HG02759 (cell line): ENCODE measurements at regions not wholly inside any gene's neighbourhood (a gene's known extent, or its start where the extent isn't known, plus 50 kb on each side); places are given as distances from the start of the nearest gene placed in this dataset.

Experiments used
- ATAC-seq: cut with Tn5 transposase; IDR thresholded peaks from one replicate; pipeline ENCODE4 v1.9.1; 2021; ENCODE audit warnings: mild to moderate bottlenecking, moderate library complexity; ENCODE audit not compliant: unreplicated experiment

DNA sequence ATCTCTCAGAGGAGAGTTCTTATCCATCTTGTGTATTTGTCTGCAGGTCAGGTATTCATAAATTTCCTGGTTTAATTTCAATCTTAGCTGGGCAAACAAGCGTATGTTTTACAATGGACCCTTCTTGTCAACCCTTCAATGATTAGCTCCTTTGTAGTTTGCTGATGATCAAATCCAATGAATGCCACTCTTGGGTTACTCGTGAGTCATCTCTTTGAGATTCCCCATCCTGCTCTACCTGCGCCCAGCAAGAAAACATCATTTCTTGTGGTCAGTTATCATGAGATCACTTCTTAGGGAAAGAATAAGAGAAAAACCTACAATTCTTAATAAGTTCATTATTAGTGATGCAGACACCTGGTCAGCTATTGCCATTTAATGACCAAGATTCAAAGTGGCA lies 572.3 kb upstream of the PKN2 start:
- no peak for ATAC-seq

DNA sequence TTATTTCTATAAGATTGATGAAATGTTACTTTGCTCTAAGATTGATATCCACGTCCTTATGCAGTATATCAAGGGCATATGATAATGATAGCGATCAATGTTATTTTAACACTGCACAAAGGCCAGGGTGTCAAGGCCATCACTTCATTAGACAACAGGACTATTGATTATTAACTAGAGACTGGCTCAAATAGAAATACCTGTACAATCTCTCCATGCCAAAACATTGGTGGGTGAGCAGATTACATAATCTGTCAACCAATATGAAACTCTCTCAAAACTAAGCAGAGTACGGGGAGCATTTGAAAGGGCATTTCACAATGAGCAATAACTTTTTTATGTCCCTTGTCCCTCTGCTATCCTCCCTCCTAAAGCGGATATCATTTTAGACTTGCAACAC lies 566.5 kb upstream of the PKN2 start:
- ATAC-seq: no peak

DNA sequence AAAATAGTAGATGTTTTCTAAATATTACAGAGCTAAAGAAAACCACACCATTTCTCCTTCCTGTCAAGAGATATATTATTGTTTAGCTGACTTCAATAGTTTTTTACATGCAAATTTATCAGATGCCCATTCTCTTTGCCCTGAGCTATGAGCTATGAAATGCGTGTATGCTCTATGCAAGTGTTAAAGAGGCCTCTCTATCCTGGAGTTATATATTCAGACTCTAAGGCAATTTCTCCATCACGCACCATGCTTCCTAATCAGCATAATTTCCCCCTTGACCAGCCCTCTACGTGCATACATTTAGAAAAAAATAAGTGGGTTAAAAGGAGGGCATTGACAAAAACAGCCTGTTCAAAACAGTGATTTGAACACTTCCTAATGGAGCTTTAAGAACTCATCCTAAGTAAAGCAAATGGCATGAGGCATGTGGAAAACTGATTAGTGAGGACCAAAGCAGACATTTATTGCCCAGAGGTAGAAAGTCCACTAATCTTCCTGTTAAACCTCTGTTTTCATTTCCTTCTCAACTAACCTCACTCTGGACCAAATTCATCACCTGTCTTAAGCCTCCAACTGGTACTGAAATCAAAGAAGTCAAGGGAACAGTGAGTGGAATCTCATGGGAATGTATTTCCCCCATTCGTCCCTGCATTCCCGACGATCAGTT lies 565.8 kb upstream of the PKN2 start:
- no peak for ATAC-seq

DNA sequence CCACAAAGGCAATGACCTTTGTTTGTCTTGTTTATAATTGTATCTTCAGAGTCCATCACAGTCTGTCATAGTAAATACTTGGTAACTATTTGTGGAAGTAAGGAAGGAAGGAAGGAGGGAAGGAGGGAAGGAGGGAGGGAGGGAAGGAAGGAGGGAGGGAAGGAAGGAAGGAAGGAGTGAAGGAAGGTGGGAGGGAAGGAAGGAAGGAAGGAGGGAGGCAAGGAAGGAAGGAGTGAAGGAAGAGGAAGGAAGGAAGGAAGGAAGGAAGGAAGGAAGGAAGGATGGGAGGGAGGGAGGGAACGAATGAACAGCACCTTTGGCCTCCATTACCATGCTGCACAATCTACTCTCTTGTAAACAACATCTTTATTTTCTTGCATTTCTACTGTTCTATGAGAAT lies 559.5 kb upstream of the PKN2 start:
- ATAC-seq: no peak

DNA sequence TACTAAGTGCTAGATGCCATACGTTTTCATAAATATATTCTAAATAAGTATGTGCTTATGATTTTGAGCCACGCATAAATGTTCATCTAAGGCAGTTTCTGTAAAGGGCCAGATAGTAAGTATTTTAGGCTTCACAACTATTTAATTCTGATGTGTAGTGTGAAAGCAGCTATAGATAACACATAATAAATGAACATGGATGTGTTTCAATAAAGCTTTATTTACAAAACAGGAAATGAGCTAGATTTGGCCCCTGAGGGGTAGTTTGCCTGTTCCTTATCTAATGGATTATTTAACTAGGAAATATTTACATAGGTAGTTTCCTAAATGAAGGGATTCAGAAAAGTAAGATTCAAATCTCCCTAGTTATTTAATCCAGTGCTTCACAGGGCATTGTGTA lies 557.6 kb upstream of the PKN2 start:
- ATAC-seq: no peak

DNA sequence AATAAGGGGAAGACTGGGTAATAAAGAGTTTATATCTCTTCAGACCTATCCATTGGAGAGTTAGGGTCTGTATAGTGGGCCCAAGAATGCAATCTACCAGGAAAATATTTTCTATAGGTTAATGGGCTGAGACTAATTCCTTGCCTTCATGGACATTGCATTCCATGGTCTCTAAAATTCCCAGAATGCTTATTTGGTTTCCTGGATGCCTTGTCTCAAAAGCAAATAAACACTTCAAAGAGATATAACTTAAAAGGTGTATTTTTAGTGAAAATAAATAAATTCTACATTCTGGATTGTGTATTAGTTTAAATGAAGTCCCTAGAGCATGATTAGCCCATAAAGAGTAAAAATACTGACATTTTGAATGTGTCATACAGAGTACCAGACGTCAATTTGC lies 550.1 kb upstream of the PKN2 start:
- no peak for ATAC-seq

DNA sequence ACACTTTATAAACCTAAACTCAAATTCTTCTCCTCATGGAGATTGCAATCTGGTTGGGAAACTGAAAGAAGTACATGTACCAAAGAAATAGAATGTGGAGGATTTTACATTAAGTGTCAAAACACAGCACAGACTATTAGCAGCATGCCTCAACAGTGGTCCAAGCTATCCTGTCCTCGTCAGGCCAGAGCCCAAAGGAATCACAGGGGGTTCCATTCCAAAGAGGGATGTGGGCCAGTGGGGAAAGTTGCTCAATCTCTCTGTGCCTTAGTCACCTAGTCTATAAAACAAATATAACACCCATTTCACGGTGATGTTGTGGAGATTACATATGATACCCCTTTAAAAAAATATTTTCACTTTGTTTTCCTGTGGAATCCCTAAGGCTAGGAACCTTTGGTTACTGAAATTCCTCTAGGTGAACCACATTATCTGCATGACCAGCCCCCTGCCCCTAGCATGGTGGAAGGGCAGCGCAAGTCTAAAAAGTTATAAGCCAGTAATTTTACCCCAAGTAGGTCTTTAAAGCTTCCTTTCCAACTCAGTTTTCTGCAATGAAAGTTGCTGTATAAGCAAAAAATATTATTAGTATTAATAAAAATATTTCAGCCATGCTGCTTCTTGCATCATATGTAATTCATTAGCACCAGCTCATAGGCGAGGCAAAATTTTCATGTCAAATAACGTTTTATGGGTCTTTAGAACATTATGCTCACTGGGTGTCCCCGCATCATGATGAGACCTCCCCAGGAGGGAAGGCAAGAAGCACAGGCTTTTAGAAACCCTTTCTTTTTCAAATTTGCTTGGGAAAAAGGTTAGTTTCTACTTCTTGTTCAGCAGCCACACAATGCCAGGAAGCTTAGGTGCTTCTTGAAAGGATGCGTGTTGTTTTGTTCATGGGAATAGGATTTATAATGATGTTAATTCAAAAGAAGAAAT lies 548.8 kb upstream of the PKN2 start:
- no peak for ATAC-seq

DNA sequence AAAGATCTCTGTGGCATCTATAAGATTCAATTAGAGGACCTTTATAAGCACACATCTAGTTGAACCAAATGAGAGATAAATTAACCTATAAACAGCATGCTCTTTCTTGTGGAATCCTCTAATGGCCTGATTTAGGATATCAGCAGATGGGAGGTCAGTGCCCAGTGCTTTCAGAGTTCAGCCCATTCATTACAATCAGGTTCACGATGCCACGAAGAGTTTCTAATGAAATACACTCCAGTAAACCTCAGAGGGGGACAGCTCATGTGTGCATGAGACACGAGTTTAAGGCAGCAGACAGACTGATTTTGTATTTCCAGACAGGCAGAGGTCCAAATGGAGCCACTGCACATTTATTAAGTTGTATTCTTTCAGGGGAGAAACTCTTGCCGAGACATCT lies 544.4 kb upstream of the PKN2 start:
- no peak for ATAC-seq

DNA sequence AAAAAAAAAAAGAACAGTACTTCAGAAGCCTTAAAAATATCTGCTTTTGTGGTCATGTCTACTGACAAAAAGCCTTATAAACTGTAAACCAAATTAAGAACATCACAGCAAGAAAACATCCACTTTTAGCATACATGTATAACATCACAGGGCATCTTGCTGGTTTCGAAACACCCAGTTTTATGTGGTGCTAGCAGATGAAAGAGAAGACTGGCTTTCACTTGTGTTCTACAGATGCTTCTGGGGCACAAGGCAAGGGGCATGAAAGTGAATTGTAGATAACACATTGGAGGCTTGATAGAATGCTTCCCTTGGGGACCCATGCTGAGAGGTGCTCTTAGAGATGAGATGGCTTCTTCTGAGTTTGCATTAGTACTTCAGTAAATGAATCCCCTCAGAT lies 543.7 kb upstream of the PKN2 start:
- ATAC-seq: no peak

DNA sequence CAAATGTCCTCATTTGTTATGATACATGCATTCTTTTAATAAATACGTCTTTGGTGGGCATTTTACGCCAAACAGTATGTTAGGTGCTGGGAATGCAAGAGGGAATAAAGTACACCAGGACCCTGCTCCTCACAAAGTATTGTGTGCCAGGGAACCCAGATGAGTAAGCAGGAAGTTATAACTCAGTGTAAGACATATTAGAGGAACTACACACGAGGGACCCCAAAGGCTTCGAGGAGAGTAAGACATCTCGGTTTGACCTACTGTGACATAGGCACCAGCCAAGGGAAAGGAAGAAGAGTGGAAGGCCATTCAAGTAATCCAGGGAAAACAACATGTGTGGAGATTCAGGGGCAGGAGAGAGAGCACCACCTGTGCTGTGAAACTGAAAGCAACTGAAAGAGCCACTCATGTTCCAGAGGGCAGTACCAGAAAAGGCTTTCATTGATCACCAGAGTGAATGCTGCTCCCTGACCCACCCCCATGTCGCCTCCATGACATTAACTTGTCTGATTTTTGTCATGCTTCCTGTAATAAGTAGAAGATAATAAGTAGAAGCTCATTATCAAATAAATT lies 542.5 kb upstream of the PKN2 start:
- no peak for ATAC-seq

DNA sequence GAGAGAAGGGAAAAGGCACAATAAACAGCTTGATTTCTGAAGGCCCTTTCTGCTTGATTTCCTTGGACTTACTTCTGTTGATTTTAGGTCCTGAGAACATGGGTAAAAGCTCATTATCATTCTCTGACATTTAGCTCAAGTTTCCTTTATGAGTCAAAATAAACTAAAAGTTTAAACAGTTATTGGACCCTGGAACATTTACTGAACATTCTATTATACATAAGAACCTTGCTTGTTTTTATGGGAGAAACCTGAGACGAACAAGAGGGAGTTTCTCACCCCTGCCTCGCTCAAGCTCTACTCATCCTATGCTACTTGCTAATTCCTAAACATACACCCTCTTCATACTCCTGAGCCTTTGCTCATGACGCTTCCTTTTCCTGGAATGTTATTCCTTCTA lies 538.3 kb upstream of the PKN2 start:
- no peak for ATAC-seq

DNA sequence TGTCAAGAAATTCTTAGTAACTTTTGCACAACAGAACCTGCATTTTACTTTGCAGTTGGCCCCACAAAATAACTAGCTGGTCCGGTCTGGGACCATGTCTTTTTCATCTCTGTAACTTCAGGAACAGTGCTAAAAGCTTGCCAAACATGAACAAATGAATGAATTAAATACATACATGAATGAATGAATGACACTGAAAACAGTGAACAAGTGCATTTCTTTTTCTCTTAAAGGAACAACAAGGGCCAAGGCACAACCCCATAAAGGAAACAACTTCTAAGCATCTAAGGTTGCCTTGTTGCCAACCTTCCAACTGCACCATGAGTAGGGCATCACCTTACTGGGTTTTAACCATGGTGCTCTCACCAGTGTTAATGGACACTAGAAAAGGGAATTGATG lies 534.4 kb upstream of the PKN2 start:
- no peak for ATAC-seq

DNA sequence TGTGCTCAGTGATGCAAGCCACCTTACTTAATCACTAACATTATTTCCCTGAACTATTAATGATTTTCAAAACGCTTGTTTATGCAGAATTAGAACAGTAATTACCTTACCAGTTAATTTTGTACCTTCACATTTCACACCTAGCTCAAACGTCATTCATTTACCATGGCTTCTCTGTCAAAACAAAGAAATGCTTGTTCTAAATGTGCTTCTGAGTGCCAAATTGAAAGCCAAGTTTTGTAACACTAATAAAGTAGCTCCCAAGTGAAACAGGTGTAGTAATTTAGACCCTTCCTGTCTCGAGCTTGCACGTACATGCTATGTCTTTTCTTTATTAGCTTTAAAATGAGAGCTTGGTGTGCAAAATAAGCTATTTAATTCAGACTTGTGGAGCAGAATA lies 533.7 kb upstream of the PKN2 start:
- ATAC-seq: peak; percentile 64

DNA sequence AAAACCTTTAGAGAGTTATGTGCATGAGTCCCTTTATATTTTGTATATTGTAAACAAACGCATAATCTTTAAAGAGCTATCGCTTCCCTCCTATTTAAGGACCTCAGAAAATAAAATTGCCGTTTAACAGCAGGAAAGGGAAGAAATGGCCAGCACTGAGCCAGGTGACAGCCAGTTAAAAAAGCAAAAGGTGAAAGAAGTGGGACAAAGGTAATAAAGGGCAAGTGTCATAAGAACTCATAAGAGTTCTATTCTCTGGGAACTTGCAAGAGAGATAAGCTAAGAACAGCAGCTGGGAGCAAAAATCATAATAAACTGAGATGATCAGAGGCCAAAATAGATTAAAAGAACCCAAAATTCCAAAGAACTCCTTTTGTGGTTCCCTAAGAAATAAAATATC lies 520.9 kb upstream of the PKN2 start:
- ATAC-seq: no peak

DNA sequence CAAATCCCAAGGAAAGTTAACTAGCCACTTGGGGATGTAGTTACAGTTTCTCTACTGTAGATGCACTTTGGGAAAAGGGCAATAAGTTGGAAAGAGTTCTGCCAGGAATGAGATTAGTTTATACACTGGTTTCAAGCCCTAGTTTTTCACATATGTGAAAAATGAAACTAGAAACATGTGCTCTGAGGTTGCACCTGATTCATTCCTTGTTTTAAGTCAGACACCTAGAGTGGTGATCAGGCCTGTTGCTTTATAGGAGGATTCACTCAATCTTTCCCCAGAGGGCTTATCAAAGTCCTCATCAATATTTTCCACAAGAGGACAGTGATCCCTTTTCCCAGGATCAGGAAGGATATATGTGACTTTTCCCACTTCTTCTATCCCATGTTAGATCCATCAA lies 515.9 kb upstream of the PKN2 start:
- ATAC-seq: no peak

DNA sequence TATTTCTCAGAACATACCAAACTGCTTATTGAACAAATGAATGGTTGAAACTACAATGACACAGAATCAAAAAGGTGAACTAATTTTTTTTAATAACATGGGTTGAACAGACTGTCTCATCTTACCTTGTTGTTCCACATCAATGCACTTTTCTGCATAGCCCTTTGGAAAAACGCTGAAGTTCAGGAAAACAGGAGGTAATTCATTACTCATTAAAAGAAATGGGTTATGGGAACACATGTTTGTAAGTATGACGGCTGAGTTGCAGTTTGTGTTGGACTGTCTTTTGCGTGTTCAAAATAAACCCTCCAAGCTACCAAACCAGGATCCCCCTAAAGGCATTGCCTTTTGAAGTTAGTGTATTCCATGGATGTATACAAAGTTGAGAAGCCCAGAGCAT lies 514.9 kb upstream of the PKN2 start:
- ATAC-seq: no peak

DNA sequence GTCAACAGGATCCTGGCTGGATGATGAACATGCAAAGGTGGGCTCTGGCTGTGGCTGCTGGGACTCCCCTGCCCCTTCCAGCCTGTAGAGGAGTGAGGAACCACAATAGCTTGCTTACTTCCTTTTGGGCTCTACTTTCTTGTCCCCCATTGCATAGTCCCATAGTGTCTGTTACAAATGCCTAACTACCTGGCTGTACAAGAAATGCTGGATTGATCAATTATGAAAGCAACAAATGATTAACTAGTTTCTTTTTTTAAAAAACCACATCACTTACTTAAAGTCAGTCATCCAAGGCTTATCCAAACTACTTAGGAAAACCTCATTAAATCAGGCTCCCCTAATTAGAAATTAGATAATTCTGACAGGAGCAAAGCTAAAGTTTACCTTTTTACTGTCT lies 514.1 kb upstream of the PKN2 start:
- no peak for ATAC-seq

DNA sequence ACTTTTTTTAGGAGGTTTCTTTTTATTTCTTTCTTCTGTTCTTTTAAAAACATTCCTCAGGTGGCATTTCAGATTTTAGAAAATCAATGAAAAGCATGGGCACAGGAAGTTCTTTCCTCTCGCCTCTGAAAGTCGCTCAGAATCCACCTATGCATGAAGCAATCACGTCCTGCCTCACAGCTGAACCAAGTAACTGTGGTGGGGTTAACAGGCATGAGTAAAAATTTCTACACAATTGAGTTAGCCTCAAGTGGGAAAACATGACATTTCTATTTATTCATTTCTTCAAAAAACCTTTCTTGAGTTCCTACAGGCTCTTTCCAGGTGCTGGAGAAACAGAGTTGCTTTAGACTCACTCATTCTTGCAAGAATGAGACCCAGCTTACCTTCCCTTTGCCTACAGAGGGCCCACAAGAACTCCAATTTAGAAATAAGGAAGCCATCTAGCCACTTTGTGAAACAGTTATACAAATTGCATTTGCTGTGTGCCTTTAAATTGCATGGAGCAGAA lies 508.9 kb upstream of the PKN2 start:
- no peak for ATAC-seq

DNA sequence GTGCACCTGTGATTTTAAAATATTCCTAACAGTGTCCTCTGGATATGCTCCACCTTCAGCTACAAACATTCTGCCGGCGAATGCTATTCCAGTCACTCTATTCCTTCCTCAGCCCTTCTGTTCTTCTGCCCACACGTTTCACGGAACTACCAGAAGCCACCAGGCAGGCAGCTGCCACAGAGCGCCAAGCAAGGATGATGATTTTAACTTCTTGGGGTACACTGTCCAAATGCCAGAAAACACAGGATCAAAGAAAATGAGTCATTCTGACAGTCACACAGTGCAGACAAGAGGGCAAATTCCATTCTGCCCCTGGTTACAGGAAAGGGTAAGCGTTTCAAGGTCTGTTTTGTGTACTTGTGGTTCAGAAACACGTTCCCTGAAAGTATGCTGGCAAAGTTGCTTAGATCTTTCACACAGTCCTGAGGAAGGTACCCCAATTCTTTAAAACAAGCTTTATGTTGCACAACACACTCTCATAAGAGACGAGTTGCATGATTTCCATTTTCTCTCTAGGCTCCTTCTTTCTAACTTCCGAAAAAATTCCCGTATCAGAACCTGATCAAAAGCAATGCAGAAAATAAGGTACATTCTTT lies 508.3 kb upstream of the PKN2 start:
- no peak for ATAC-seq

DNA sequence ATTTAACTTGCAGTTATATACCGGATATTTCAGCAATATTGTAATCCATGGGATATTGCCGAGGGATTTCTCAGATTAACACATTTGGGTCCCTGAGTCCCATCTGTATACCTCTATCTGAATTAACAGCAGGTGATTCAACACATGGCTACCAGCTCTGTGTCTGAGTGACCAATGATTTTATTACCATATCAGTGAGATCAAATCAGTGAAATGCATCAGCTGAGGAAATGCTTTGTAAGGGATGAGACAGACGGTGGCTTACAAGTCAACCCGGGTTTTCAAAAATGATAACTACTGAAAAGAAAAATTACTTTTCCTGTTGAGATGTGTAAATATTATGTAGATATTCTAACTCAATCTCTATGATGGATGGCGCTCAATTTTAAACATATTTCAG lies 504.1 kb upstream of the PKN2 start:
- ATAC-seq: no peak

DNA sequence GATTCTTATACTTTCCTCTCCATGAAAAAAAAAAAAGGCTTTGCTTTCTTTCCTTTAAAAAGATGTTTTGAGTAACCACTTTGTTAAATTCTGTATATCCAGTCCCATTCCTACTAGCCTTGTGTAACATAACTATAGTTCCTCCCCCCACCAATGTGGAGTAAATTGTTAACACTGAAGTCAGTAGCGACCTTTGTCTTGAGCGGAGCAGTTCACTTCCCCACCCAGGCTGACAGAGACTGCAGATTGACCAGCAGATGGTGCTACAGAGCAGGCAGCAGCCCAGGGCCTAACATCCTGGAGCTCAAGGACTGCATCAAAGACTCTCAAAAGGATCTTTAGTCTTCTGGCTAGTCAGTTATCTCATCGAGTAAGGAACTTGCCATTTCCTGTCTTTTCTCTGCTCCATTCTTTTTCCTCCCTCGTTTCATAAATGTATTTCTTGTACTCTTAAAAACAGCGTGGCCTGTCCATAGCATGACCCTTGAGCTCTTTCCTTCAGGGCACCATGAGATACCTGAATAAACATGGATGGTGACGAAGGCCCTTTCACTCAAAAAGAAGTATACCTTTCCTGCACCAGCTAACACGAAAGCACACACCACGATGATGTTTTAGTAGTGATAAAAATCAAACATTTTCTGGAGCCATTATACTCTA lies 503.5 kb upstream of the PKN2 start:
- ATAC-seq: peak; percentile 99
